GM12878 (cell line): ENCODE measurements at regions not wholly inside any gene's neighbourhood (a gene's known extent, or its start where the extent isn't known, plus 50 kb on each side); places are given as distances from the start of the nearest gene placed in this dataset.

Experiments
- ATAC-seq: fragments of 200-7000 bp; cut with Tn5 transposase; 3 replicates; pipeline ENCODE4 v1.9.1; 2020; ENCODE audit warnings: mild to moderate bottlenecking, moderate library complexity
- BruUV-seq: library from RNA; stranded (reverse); fragments of 400-500 nt; replicated peaks from 2 replicates; lab custom pipeline; 2021; lab: Mats Ljungman, UMichigan
- CTCF ChIA-PET: fragments of 300-600 bp; sonication (Branson Sonifier 250); formaldehyde crosslinking; extraction: SDS; loops from one replicate; lab custom pipeline; 2021; ENCODE audit warnings: inconsistent platforms; lab: Yijun Ruan, JAX
- POLR2A ChIA-PET: fragments of 350-600 bp; formaldehyde crosslinking; extraction: SDS; loops from one replicate; lab custom pipeline; 2021; ENCODE audit warnings: inconsistent platforms; lab: Charles Lee
- RAD21 ChIA-PET: fragments of 300-600 bp; sonication (Branson Sonifier 250); formaldehyde crosslinking; loops from one replicate; lab custom pipeline; 2023; ENCODE audit warnings: antibody characterized with exemption; ENCODE audit not compliant: unreplicated experiment; lab: Charles Lee
- SMC1A ChIA-PET: fragments of 300-600 bp; sonication (Branson Sonifier 250); formaldehyde crosslinking; loops from one replicate; lab custom pipeline; 2023; ENCODE audit not compliant: unreplicated experiment, uncharacterized antibody; lab: Charles Lee
- DNase-seq: peaks from one replicate; pipeline ENCODE4 v3.0.0-alpha.2; 2011; ENCODE audit warnings: low read depth, low spot score
- FAIRE-seq: peaks from 3 replicates; lab custom pipeline; 2011; peaks lifted over from hg19 to GRCh38; lab: Jason Lieb, UNC
- H2AFZ ChIP-seq: 2 replicates; pipeline ENCODE4 v1.6.0; 2011; ENCODE audit warnings: low read depth, low read length, control low read depth; ENCODE audit not compliant: control insufficient read depth
- H3K27ac ChIP-seq: 2 replicates; pipeline ENCODE4 v1.5.1; 2011; ENCODE audit warnings: control low read depth; ENCODE audit not compliant: control insufficient read depth, insufficient read depth
- H3K27me3 ChIP-seq, 2 experiments: replicated peaks in 1 of 2; 2 replicates each; pipeline versions ENCODE4 v1.6.0 to v1.6.1; 2011; ENCODE audit warnings: low read length in 1 of 2; ENCODE audit not compliant: control insufficient read depth in 2 of 2, insufficient read depth in 2 of 2
- H3K36me3 ChIP-seq, 2 experiments: 2 replicates each; pipeline ENCODE4 v1.5.1; 2011; ENCODE audit warnings: low read length in 1 of 2; ENCODE audit not compliant: control insufficient read depth in 2 of 2, insufficient read depth in 2 of 2
- H3K4me1 ChIP-seq: 2 replicates; pipeline ENCODE4 v1.6.1; 2011; ENCODE audit warnings: mild to moderate bottlenecking, low read length, moderate library complexity, mixed read lengths; ENCODE audit not compliant: control insufficient read depth, insufficient read depth
- H3K4me2 ChIP-seq: 2 replicates; pipeline ENCODE4 v1.6.0; 2011; ENCODE audit warnings: control low read depth; ENCODE audit not compliant: control insufficient read depth, insufficient read depth
- H3K4me3 ChIP-seq: fragments of 200-600 bp; sonication (generic); 2 replicates; pipeline ENCODE4 v1.5.1; 2016
- H3K79me2 ChIP-seq: 2 replicates; pipeline ENCODE4 v1.6.0; 2011; ENCODE audit warnings: low read length; ENCODE audit not compliant: control insufficient read depth, insufficient read depth
- H3K9ac ChIP-seq: 2 replicates; pipeline ENCODE4 v1.8.0; 2011; ENCODE audit warnings: low read length, control low read depth, mixed read lengths; ENCODE audit not compliant: control insufficient read depth, insufficient read depth
- H3K9me3 ChIP-seq: replicated peaks from 3 replicates; pipeline ENCODE4 v1.5.1; 2011; ENCODE audit warnings: mild to moderate bottlenecking, low read length; ENCODE audit not compliant: control insufficient read depth, insufficient read depth
- H4K20me1 ChIP-seq: 2 replicates; pipeline ENCODE4 v1.6.0; 2011; ENCODE audit not compliant: control insufficient read depth, insufficient read depth
- BCL11A ChIP-seq: IDR thresholded peaks from 2 replicates; pipeline ENCODE4 v1.6.1; 2011; ENCODE audit warnings: low read depth, low read length
- FOS ChIP-seq: IDR thresholded peaks from 3 replicates; pipeline ENCODE4 v1.6.1; 2011; ENCODE audit warnings: borderline replicate concordance; ENCODE audit not compliant: insufficient read length; ENCODE audit errors: extremely low read depth
- GABPA ChIP-seq: IDR thresholded peaks from 2 replicates; pipeline ENCODE4 v1.6.1; 2014; ENCODE audit warnings: antibody characterized with exemption, low read depth, mild to moderate bottlenecking, inconsistent platforms
- IRF4 ChIP-seq: IDR thresholded peaks from 2 replicates; pipeline ENCODE4 v1.6.1; 2011; ENCODE audit warnings: low read depth, low read length
- JUNB ChIP-seq: IDR thresholded peaks from 2 replicates; pipeline ENCODE4 v1.6.1; 2016; ENCODE audit warnings: antibody characterized with exemption, mild to moderate bottlenecking
- LARP7 ChIP-seq: fragments of 450-650 bp; IDR thresholded peaks from 2 replicates; pipeline ENCODE4 v1.6.1; 2017; ENCODE audit warnings: mild to moderate bottlenecking
- MTA2 ChIP-seq: fragments of 450-650 bp; IDR thresholded peaks from 2 replicates; pipeline ENCODE4 v1.6.1; 2016; ENCODE audit warnings: low read depth, mild to moderate bottlenecking, moderate library complexity
- MTA3 ChIP-seq: IDR thresholded peaks from 2 replicates; pipeline ENCODE4 v1.6.1; 2012; ENCODE audit warnings: low read length, inconsistent platforms, borderline replicate concordance
- MXI1 ChIP-seq: fragments of 150-350 bp; IDR thresholded peaks from 2 replicates; pipeline ENCODE4 v1.6.1; 2011; ENCODE audit warnings: low read depth, mild to moderate bottlenecking, inconsistent platforms, low read length, improper control_type of control experiment
- RCOR1 ChIP-seq: conservative IDR thresholded peaks from 2 replicates; pipeline ENCODE4 v1.6.1; 2012; ENCODE audit warnings: low read depth, low read length, improper control_type of control experiment
- SP1 ChIP-seq: IDR thresholded peaks from one replicate; pipeline ENCODE4 v1.6.1; 2011; ENCODE audit warnings: low read depth, low read length
- STAT1 ChIP-seq: fragments of 450-650 bp; conservative IDR thresholded peaks from 2 replicates; pipeline ENCODE4 v1.6.1; 2014; ENCODE audit warnings: antibody characterized with exemption, mild to moderate bottlenecking
- STAT3 ChIP-seq: IDR thresholded peaks from 2 replicates; pipeline ENCODE4 v1.6.1; 2011; ENCODE audit warnings: low read depth, low read length, improper control_type of control experiment
- TCF12 ChIP-seq: IDR thresholded peaks from 2 replicates; pipeline ENCODE4 v1.6.1; 2011; ENCODE audit warnings: low read depth, mild to moderate bottlenecking, low read length
- YY1 ChIP-seq: IDR thresholded peaks from 2 replicates; pipeline ENCODE4 v1.6.1; 2011; ENCODE audit warnings: low read depth, mild to moderate bottlenecking, low read length
- WGBS: methylation state at CpG from one replicate; pipeline ENCODE4 v1.1.6; 2016; ENCODE audit warnings: low lambda C conversion rate; ENCODE audit not compliant: insufficient replicate concordance, insufficient coverage; ENCODE audit errors: missing lambda C conversion rate; 5-methylcytosine and 5-hydroxymethylcytosine counted together
- in situ Hi-C: fragments of 300-500 bp; cut with MboI; formaldehyde crosslinking; loops from 9 replicates; pipeline ENCODE4 v1.14.3; 2018; ENCODE audit warnings: mixed read lengths
- intact Hi-C: fragments of 100-400 bp; cut with micrococcal nuclease; formaldehyde crosslinking; loops from one replicate; pipeline ENCODE4 v1.14.2; 2022; ENCODE audit not compliant: unreplicated experiment
- TF ChIP-seq, protein P1 (sequence below): IDR thresholded peaks from 2 replicates; pipeline ENCODE4 v1.6.1; 2012; ENCODE audit warnings: improper control_type of control experiment, low read depth, low read length; ENCODE audit not compliant: insufficient replicate concordance
- TF ChIP-seq, protein P2 (sequence below): fragments of 450-650 bp; IDR thresholded peaks from 2 replicates; pipeline ENCODE4 v1.6.1; 2016; ENCODE audit warnings: mild to moderate bottlenecking
- TF ChIP-seq, protein P3 (sequence below): IDR thresholded peaks from 2 replicates; pipeline ENCODE4 v1.6.1; 2011; ENCODE audit warnings: low read depth, low read length, improper control_type of control experiment, borderline replicate concordance

DNA sequence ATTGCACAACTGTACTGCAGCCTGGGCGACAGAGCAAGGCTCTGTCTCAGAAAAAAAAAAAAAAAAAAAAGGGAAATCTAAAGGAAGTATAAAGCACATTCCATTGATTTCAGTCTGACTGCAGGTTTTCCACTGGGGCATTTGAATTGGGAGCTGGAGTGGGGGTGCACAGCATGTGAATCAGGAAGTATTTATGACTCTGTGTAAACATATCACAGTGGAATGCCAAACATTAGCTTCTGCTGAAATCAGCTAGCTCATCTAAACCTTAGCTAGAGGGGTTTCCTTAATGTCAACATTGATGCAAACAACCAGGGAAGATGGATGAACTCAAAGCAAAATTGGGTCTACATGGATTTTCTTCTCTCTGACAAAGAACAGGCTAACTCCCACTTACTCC is 641.0 kb upstream of the EEF2KMT start (continued):
- TF ChIP-seq RCOR1 (no peak), FOS (no peak)
- TF ChIP-seq, all 136 proteins: peak for 0

DNA sequence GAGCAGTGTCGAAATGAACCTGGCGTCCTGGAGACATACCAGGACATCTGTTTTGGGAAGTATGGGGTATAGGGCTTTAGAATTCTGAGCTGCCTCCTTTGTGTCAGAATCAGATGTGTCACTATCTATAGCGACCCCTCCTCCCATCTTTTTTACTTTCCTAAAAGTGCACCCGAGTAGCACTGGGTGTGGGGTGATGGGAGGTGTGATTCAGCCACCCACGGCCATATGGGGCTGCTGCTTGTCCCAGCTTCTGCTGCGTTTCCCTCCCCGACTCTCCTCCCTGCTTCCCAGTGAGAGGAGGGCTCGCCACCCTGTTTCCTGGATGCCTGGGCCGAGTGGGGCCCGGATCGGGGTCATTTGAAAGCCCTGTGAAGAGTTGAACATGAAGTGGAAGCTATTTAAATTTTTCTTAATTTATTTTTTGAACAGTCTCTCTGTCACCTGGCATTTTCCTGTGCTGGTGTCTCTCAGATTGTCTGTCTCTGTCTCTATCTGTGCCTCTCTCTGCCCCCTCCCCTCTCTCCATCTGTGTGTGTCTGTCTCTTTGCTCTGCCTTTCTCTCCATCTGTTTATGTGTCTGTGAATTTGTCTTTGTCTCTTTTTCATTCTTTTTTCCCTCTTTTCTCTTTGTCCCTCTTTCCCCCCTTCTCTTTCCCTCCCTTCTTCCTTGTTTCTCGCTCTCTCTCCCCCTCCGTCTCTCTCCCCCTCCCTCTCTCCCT is 638.8 kb upstream of the EEF2KMT start:
- no peaks in the 10 kb centered on the region for H3K36me3 ChIP-seq
- in situ Hi-C loops: no loop called here
- no TSS peak for BruUV-seq
- no peak overlapping the region for H3K4me2 ChIP-seq
- WGBS: 17% methylated on average over 13 of the region's 13 CpGs
- no peak overlapping the region for H3K4me3 ChIP-seq
- ChIA-PET POLR2A (no interaction called here), SMC1A (no interaction called here), CTCF (no interaction called here), RAD21 (no interaction called here)
- no peak overlapping the region for H2AFZ ChIP-seq
- H3K4me1 ChIP-seq: no peaks in the 10 kb centered on the region
- ATAC-seq: no peak
- H3K27me3 ChIP-seq: no peaks in the 10 kb centered on the region
- no peaks in the 10 kb centered on the region for H4K20me1 ChIP-seq
- H3K27ac ChIP-seq: no peak overlapping the region
- DNase-seq: no peak
- intact Hi-C loops: no loop called here
- H3K9ac ChIP-seq: no peak overlapping the region
- H3K79me2 ChIP-seq: no peaks in the 10 kb centered on the region
- TF ChIP-seq MXI1 (no peak), LARP7 (no peak), RCOR1 (no peak), YY1 (no peak), STAT1 (no peak), BCL11A (no peak), JUNB (no peak), SP1 (no peak), MTA2 (no peak), STAT3 (no peak), TCF12 (no peak), IRF4 (no peak), MTA3 (no peak), GABPA (no peak)
- TF ChIP-seq, protein P1, sequence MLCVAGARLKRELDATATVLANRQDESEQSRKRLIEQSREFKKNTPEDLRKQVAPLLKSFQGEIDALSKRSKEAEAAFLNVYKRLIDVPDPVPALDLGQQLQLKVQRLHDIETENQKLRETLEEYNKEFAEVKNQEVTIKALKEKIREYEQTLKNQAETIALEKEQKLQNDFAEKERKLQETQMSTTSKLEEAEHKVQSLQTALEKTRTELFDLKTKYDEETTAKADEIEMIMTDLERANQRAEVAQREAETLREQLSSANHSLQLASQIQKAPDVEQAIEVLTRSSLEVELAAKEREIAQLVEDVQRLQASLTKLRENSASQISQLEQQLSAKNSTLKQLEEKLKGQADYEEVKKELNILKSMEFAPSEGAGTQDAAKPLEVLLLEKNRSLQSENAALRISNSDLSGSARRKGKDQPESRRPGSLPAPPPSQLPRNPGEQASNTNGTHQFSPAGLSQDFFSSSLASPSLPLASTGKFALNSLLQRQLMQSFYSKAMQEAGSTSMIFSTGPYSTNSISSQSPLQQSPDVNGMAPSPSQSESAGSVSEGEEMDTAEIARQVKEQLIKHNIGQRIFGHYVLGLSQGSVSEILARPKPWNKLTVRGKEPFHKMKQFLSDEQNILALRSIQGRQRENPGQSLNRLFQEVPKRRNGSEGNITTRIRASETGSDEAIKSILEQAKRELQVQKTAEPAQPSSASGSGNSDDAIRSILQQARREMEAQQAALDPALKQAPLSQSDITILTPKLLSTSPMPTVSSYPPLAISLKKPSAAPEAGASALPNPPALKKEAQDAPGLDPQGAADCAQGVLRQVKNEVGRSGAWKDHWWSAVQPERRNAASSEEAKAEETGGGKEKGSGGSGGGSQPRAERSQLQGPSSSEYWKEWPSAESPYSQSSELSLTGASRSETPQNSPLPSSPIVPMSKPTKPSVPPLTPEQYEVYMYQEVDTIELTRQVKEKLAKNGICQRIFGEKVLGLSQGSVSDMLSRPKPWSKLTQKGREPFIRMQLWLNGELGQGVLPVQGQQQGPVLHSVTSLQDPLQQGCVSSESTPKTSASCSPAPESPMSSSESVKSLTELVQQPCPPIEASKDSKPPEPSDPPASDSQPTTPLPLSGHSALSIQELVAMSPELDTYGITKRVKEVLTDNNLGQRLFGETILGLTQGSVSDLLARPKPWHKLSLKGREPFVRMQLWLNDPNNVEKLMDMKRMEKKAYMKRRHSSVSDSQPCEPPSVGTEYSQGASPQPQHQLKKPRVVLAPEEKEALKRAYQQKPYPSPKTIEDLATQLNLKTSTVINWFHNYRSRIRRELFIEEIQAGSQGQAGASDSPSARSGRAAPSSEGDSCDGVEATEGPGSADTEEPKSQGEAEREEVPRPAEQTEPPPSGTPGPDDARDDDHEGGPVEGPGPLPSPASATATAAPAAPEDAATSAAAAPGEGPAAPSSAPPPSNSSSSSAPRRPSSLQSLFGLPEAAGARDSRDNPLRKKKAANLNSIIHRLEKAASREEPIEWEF: no peak
- TF ChIP-seq, protein P2, sequence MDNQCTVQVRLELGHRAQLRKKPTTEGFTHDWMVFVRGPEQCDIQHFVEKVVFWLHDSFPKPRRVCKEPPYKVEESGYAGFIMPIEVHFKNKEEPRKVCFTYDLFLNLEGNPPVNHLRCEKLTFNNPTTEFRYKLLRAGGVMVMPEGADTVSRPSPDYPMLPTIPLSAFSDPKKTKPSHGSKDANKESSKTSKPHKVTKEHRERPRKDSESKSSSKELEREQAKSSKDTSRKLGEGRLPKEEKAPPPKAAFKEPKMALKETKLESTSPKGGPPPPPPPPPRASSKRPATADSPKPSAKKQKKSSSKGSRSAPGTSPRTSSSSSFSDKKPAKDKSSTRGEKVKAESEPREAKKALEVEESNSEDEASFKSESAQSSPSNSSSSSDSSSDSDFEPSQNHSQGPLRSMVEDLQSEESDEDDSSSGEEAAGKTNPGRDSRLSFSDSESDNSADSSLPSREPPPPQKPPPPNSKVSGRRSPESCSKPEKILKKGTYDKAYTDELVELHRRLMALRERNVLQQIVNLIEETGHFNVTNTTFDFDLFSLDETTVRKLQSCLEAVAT: no peak
- TF ChIP-seq, protein P3, sequence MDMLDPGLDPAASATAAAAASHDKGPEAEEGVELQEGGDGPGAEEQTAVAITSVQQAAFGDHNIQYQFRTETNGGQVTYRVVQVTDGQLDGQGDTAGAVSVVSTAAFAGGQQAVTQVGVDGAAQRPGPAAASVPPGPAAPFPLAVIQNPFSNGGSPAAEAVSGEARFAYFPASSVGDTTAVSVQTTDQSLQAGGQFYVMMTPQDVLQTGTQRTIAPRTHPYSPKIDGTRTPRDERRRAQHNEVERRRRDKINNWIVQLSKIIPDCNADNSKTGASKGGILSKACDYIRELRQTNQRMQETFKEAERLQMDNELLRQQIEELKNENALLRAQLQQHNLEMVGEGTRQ: no peak
- TF ChIP-seq, all 136 proteins: peak for 0
- FAIRE-seq: no peak
- H3K9me3 ChIP-seq: no peaks in the 10 kb centered on the region; the same call in 2 of the 3 replicates
